ENCODE measurements at regions not wholly inside any gene's neighbourhood (a gene's known extent, or its start where the extent isn't known, plus 50 kb on each side); places are given as distances from the start of the nearest gene placed in this dataset.

DNA sequence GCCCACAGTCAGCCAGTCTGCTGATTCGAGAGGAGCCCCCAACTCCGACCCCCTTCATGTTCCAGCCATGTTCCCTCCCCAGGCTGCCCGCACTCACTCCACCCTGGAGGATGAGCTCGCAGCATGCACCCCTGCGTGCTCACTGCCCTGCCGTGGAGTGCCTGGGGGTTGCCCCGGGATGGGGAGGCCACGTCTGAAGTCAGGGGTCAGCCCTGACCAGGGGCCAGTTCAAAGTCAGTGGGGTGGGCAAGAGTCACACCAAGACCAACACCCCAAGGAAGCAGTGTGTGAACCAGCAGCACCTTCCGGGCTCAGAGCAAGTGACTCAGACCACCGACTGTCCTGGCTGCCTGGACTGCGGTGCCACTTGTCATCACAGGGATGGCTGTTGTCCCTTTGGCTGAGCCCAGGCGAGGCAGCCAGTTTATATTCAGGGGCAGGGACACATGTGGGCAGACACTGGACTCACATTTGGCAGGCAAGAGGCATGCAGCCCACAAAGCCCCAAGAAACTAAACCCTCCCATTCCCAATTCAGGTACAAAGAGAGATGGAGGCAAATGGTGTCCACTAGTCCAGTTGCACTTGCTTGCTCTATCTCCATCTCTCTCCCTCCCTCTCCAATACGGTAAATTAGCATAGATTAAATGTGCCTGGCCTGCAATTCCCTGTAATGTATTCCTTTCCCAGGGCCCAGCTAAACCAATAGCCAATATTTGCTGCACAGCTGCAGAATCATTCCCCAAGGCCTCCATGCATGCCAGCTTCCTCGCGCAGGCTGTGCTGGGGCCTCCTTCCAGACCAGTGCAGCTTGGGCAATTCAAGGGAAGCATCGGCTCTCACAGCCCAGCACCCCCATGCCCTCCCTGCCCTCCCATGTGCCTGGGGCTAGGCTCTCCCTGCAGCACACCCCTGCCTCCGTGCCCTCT, 135.7 kb upstream of the IQSEC1 start:
- Histone ChIP-seq H3K4me2 (ENCODE audit: low read length) (no peak overlapping the region), H3K27me3 (ENCODE audit: control insufficient read depth, low read length) (0 out of 2 replicates have a peak, but pooled peaks cover 2% of the 10 kb centered on the region), H3K36me3 (ENCODE audit: control insufficient read depth, low read length) (no peaks in the 10 kb centered on the region), H3K9me3 (ENCODE audit: control insufficient read depth, insufficient read depth, low read length) (no peaks in the 10 kb centered on the region), H3K4me3 (ENCODE audit: low read length) (no peak overlapping the region), H3F3A (ENCODE audit: control insufficient read depth, insufficient read depth) (no peaks in the 10 kb centered on the region), H4K20me1 (ENCODE audit: control insufficient read depth, insufficient read depth, low read depth, low read length) (no peaks in the 10 kb centered on the region), H3K4me1 (ENCODE audit: control insufficient read depth, low read length) (no peaks in the 10 kb centered on the region), H3K79me2 (ENCODE audit: control insufficient read depth, low read length) (no peaks in the 10 kb centered on the region), H3K9me2 (replicated peaks; ENCODE audit: control insufficient read depth, low read length) (no peaks in the 10 kb centered on the region), H3K27ac (ENCODE audit: low read depth, low read length) (no peak overlapping the region)
- TF ChIP-seq CTCF (IDR thresholded peaks at IDR 0.05; ENCODE audit: low read depth, low read length, poor library complexity, severe bottlenecking) (no peak), EZH2phosphoT487 (IDR thresholded peaks at IDR 0.05; ENCODE audit: borderline replicate concordance, low read length) (no peak)

DNA sequence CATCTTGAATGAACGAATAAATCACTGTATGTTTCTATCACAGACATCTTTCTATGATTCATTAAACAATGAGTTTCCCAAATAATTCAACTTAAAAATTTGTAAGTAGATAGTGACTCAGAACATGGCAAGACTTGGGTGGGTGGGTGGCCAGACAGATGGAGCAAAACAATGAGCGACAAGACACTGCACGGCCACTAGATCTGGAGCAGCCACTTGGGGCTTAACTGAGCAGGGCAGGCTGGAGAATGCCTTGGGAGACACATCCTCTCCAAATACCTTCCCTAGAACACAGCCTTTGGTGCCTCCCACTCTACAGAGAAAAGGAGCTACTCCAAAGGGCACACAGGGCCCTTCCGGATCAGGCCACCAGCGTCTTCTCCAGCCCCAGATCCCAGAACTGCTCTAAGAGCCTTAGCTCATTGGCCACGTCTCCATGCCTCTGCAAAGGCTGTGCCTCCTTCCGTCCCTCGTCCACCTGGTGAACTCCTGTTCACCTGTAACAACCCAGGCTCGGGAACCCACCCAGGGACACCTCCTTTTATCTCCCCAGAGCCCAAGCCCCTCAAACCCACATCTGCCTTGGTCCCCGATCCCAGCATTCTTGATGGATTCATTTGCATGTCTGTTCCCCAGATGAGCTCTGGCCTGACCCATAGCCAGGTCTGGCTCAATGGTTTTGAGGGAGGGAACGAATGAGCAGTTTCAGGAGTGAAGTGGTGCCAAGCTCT, 134.9 kb upstream of the IQSEC1 start:
- H3K27me3 ChIP-seq (ENCODE audit: control insufficient read depth, low read length), result 0 out of 2 replicates have a peak, but pooled peaks cover 1% of the 10 kb centered on the region
- H3K79me2 ChIP-seq (ENCODE audit: control insufficient read depth, low read length), result no peaks in the 10 kb centered on the region
- no peaks in the 10 kb centered on the region for H3K9me3 ChIP-seq (ENCODE audit: control insufficient read depth, insufficient read depth, low read length)
- H3K4me3 ChIP-seq (ENCODE audit: low read length), result no peak overlapping the region
- H3F3A ChIP-seq (ENCODE audit: control insufficient read depth, insufficient read depth), result no peaks in the 10 kb centered on the region
- no peak overlapping the region for H3K4me2 ChIP-seq (ENCODE audit: low read length)
- no peaks in the 10 kb centered on the region for H4K20me1 ChIP-seq (ENCODE audit: control insufficient read depth, insufficient read depth, low read depth, low read length)
- H3K36me3 ChIP-seq (ENCODE audit: control insufficient read depth, low read length), result no peaks in the 10 kb centered on the region
- no peaks in the 10 kb centered on the region for H3K9me2 ChIP-seq (replicated peaks; ENCODE audit: control insufficient read depth, low read length)
- H3K27ac ChIP-seq (ENCODE audit: low read depth, low read length), result no peak overlapping the region
- H3K4me1 ChIP-seq (ENCODE audit: control insufficient read depth, low read length), result no peaks in the 10 kb centered on the region
- TF ChIP-seq EZH2phosphoT487 (IDR thresholded peaks at IDR 0.05; ENCODE audit: borderline replicate concordance, low read length), result no peak
- no peak for TF ChIP-seq CTCF (IDR thresholded peaks at IDR 0.05; ENCODE audit: low read depth, low read length, poor library complexity, severe bottlenecking)

GRCh38 chr3:13207578-13207922, 134.3 kb upstream of the IQSEC1 start:
- no peak for TF ChIP-seq EZH2phosphoT487 (IDR thresholded peaks at IDR 0.05; ENCODE audit: borderline replicate concordance, low read length)
- TF ChIP-seq CTCF (IDR thresholded peaks at IDR 0.05; ENCODE audit: low read depth, low read length, poor library complexity, severe bottlenecking), result no peak
- no peaks in the 10 kb centered on the region for H3K27me3 ChIP-seq (ENCODE audit: control insufficient read depth, low read length)
- no peaks in the 10 kb centered on the region for H3K9me3 ChIP-seq (ENCODE audit: control insufficient read depth, insufficient read depth, low read length)
- H3K36me3 ChIP-seq (ENCODE audit: control insufficient read depth, low read length), result no peaks in the 10 kb centered on the region
- no peak overlapping the region for H3K4me2 ChIP-seq (ENCODE audit: low read length)
- H3K9me2 ChIP-seq (replicated peaks; ENCODE audit: control insufficient read depth, low read length), result no peaks in the 10 kb centered on the region
- H3F3A ChIP-seq (ENCODE audit: control insufficient read depth, insufficient read depth), result no peaks in the 10 kb centered on the region
- H3K79me2 ChIP-seq (ENCODE audit: control insufficient read depth, low read length), result no peaks in the 10 kb centered on the region
- no peak overlapping the region for H3K27ac ChIP-seq (ENCODE audit: low read depth, low read length)
- no peaks in the 10 kb centered on the region for H4K20me1 ChIP-seq (ENCODE audit: control insufficient read depth, insufficient read depth, low read depth, low read length)
- H3K4me3 ChIP-seq (ENCODE audit: low read length), result no peak overlapping the region
- H3K4me1 ChIP-seq (ENCODE audit: control insufficient read depth, low read length), result no peaks in the 10 kb centered on the region
